ENCODE measurements at regions not wholly inside any gene's neighbourhood (a gene's known extent, or its start where the extent isn't known, plus 50 kb on each side); places are given as distances from the start of the nearest gene placed in this dataset.

- TF ChIP-seq CTCF (conservative IDR thresholded peaks at IDR 0.05; ENCODE audit: low read length) (no peak), EZH2phosphoT487 (IDR thresholded peaks at IDR 0.05; ENCODE audit: borderline replicate concordance, low read depth, low read length) (no peak)
Observed at GRCh38 chr3:187998611-187999010, 155.3 kb upstream of the LPP start.
